NCI-H748 treated with DMSO at 0.1 percent for 48 hours (cell line): ENCODE measurements at regions not wholly inside any gene's neighbourhood (a gene's known extent, or its start where the extent isn't known, plus 50 kb on each side); places are given as distances from the start of the nearest gene placed in this dataset.
"Not testable (repeated sequence)": the region's sequence is repeated elsewhere in the genome, so short reads cannot be mapped to it uniquely, and the experiment has no call there.

Experiments used
- DNase-seq: peaks from one replicate; lab custom pipeline; 2025; lab: John Stamatoyannopoulos, UW

GRCh38 chr7:149714081-149714909 is 59.1 kb downstream of the ZNF467 start:
- DNase-seq = peak; percentile 72

GRCh38 chr7:149713731-149714068 is 59.7 kb downstream of the ZNF467 start:
- DNase-seq = no peak

DNA sequence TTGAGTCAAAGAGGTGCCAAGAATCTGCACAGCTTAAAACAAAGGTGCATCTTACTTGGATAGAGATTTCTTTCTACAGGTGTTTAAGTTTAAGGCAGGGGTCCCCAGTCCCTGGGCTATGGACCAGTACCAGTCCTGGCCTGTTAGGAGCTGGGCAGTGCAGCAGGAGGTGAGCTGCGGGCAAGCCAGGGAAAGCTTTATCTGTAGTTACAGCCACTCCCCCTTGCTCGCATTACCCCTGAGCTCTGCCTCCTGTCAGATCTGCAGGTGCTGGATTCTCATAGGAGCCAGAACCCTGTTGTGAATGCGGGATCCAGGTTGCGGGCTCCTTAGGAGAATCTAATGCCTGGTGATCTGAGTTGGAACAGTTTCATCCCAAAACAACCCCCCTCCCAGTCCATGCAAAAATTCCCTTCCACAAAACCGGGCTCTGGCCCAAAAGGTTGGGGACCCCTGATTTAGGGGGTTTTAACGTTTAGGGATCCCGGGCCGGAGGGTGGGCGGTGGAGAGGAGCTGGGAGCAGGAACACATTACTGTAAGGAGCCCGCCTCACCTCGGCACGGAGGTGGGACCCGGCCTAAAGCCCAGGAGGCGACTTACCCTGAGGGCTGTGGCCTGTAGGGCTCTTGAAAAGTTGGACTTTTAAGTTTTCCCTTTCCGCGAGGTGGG is 60.2 kb downstream of the ZNF467 start:
- no peak for DNase-seq

- DNase-seq = no peak
Measured at GRCh38 chr7:149708026-149708425, 65.4 kb downstream of the ZNF467 start.

DNA sequence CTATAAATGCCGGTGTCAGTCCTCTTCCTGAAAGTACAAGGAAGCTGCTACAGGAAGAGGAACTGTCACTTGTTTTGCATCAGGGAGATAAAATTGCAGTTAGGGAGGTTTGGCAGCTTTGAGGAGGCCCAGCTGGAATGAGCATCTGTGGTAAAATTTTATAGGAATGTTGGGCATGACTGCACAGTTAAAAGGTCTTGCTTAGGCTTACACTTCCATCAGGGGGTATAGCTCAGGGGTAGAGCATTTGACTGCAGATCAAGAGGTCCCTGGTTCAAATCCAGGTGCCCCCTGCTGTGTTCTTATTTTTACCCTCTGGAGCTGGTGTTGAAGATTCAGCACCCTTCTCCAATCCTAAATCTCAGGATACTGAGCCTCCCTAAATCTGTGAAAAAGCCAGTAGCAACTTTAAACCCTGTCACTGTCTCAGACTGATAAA is 65.9 kb downstream of the ZNF467 start:
- no peak for DNase-seq

GRCh38 chr7:149706398-149706797 is 67.0 kb downstream of the ZNF467 start:
- DNase-seq = no peak

- DNase-seq = no peak
Measured at GRCh38 chr7:149704507-149704906, 68.9 kb downstream of the ZNF467 start.

- no peak for DNase-seq
Measured at GRCh38 chr7:149703044-149703650, 70.2 kb downstream of the ZNF467 start.

DNA sequence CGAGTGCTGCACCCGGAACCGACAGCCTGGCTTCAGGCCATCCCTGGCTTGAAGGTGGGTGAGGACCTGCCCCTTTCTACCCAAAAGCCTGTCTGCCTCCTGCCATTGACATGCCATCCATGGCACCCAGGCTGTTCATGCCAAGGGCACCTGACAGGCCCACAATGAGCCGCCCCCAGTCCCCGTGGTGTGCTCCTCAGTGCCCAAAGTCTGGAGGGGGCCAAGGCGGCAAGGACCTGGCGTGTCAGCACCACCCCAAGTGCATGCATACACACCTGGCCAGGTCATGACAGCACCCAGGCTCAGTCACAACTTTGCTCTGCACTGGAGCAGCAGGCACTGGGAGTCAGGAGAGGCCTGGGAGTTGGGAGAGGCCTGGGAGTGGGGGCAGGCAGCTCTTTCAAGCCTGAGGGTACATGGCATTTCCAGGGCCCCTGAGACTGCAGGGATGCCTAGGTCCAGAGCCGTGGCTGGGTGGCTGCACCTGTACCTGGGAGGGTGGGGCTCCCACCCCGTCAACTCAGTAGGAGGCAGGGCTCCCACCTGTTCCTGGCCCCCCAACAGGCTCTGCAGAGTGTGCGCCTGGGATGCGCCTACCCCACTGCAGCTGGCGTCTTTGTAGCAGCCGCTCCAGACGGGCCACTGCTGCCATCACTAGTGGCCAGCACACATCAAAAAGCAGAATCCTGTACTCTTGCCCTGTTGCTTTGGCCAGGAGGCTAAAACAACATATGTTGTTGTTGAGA is 71.7 kb downstream of the ZNF467 start:
- DNase-seq = no peak

DNA sequence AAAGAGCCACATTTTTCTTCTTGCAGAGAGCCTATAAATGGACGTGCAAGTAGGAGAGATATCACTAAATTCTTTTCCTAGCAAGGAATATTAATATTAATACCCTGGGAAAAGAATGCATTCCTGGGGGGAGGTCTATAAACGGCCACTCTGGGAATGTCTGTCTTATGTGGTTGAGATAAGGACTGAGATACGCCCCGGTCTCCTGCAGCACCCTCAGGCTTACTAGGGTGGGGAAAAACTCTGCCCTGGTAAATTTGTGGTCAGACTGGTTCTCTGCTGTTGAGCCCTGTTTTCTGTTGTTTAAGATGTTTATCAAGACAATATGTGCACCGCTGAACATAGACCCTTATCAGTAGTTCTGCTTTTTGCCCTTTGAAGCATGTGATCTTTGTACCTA is 75.6 kb downstream of the ZNF467 start:
- DNase-seq = not testable (repeated sequence)

GRCh38 chr7:149696280-149696679 is 77.1 kb downstream of the ZNF467 start:
- DNase-seq = no peak

DNA sequence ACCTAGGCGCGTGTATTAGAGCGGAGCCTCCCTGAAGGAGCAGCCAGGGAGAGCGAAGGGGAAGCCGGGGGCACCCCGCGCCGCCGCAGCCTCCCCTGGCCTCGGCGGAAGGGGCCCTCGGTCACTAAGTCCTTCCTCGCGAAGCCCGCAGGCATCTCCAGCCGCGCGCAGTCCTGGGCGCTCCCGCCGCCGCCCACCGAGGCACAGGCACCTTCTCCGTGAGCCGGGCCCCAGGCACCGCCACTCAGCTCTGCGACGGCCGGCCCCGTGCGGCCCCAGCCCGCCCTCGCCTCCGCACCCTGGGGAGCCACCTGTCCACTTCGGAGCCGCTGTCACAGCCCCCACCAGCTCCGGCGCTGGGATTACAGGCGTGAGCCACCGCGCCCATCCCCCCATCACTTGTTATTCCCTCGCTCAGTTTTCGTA is 80.8 kb downstream of the ZNF467 start:
- DNase-seq = no peak

- DNase-seq = no peak
Measured at GRCh38 chr7:149692056-149692455, 81.3 kb downstream of the ZNF467 start.

- no peak for DNase-seq
Measured at GRCh38 chr7:149690688-149691446, 82.5 kb downstream of the ZNF467 start.

- no peak for DNase-seq
Measured at GRCh38 chr7:149689291-149689721, 84.1 kb downstream of the ZNF467 start.

- DNase-seq = no peak
Measured at GRCh38 chr7:149688836-149689235, 84.6 kb downstream of the ZNF467 start.

DNA sequence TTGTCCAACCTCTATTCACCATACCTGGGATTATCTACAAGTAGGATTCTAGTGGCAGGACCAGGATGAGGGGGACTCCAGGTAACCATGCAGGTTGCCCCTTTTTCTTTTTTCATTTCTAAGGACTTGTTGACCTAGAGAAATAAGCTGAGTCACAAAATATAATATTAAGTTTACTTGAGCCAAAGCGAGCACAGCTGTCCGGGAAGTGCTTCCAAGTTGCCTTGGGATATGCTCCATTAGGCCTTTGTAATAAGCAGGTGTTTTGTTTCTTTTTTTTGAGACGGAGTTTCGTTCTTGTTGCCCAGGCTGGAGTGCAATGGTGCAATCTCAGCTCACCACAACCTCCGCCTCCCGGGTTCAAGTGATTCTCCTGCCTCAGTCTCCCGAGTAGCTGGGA is 85.6 kb downstream of the ZNF467 start:
- not testable (repeated sequence) for DNase-seq

- no peak for DNase-seq
Measured at GRCh38 chr7:149686449-149686848, 86.9 kb downstream of the ZNF467 start.

DNA sequence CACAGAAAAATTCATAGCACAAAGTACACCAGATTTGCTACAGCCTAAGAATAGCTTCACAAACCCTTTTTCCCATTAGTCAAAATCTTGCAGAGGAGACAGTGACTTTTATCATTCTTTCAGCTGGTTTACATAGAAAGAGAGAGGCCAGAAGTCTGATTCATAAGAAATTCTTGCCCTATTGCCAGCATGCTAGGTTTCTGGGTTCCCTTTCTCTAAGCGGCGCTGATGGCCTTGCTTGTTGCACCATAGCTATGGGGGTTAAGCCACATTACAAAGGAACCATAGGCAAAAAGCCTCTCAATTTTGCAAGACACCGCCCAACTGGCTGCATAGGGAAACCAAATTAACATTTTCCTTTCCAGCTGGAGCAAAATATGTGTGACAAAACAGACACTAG is 87.4 kb downstream of the ZNF467 start:
- DNase-seq = no peak

DNA sequence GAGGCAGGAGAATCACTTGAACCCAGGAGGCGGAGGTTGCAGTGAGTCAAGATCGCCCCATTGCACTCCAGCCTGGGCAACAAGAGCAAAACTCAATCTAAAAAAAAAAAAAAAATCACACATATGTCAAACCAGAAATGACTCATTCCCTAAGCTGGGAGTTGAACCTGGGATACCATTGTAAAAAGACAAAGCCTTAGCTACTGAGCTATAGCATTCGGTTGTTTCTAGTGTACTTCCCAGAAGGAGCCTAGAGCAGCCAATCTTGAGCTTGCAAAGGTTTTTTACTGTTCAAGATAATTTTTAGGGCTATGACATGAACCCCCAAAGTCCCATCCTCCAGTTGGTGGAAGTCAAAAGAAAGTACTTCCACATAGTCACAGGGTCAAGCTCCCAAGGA is 87.9 kb downstream of the ZNF467 start:
- DNase-seq = no peak

- no peak for DNase-seq
Measured at GRCh38 chr7:149683898-149684297, 89.5 kb downstream of the ZNF467 start.

- no peak for DNase-seq
Measured at GRCh38 chr7:149683181-149683580, 90.2 kb downstream of the ZNF467 start.
